HG02970 (cell line): ENCODE measurements at regions not wholly inside any gene's neighbourhood (a gene's known extent, or its start where the extent isn't known, plus 50 kb on each side); places are given as distances from the start of the nearest gene placed in this dataset.

ENCODE experiments used
- ATAC-seq: cut with Tn5 transposase; IDR thresholded peaks from one replicate; pipeline ENCODE4 v1.9.1; 2021; ENCODE audit warnings: mild to moderate bottlenecking, moderate library complexity, moderate number of reproducible peaks; ENCODE audit not compliant: unreplicated experiment, low FRiP score

DNA sequence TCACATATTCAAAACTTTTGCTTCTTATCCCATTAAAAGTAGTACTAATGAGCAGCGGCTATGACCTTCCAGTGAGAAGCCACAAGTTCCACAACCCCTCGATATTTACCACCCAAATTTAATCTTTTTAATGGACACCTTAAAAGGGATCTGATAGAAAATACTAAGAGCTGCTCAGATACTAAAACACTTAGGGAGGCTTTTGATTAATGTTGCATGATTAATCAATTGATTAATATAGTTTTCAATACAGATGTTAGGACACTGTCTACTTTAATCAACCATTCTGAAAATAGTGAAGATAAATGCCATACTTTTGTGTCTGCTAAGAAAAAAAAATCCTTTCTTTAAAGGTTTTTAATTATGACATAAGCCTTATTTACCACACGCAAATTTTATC, 1312.8 kb upstream of the ACVR2A start:
- no peak for ATAC-seq

DNA sequence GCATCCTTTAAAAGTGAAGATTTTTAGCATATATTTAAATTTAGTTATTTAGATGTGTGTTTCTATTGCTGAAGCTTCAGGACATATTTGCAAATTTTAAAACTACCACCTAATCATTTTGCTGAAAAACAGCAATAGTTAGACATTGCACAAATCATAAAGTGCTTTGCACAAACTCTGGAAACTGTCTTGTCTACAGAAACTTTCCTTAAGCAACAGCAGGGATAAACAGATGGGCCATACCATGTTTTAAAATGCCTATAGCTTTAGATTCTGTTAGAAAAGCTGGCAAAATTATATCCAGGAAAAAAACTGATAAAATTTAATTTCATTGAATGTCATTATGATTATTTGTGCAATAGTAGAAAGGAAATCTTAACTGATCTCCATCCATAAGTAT, 1313.9 kb upstream of the ACVR2A start:
- ATAC-seq: no peak

DNA sequence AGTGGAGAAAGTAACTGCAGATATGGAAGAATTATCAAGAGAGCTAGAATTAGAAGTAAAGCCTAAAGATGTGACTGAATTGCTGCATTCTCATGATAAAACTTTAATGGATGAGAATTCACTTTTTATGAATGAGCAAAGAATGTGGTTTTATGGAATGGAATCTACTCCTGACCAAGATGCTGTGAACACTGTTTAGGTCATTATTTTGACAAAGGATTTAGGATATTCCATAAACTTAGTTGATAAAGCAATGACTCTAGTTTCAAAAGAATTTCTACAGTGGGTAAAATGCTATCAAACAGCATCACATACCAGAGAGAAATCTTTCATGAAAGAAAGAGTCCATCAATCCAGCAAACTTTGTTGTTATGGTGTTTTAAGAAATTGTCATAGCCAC, 1317.7 kb upstream of the ACVR2A start:
- no peak for ATAC-seq

DNA sequence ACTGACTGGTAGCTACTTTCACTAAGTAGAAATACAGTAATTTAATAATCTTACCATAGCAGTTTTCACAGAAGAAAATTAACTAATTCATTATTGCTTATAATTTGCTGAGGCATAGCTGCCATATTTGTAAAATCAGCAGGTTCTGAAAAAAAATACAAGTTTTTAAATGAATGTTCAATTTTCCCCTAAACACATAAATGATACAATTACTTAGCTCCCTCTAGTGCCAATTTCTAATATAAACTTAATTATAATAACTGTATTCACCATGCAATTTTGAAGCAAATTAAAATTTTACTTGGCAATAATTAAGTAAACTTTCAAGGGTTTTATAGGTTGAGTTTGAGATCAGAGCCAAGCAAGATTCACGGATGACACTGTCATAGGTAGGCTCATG, 1321.6 kb upstream of the ACVR2A start:
- no peak for ATAC-seq

DNA sequence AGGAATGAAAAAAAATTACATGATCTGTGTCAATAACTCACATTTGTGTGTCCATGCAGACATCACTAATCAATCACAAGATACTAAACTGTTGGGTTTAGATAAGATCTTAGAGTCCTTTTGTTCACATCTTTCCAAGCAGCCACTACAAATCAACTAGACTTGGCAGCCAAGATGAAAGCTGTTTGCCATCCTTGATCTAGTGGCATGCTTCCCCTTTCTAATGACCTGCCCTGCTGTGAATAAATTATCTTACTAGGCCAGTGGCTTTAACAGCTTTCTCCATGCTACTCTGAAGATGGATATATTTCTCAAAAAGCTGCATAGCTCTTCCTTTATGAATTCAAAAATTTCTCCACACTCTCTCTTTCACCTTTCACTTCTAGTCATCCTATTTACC, 1338.0 kb upstream of the ACVR2A start:
- no peak for ATAC-seq

- no peak for ATAC-seq
These were observed 1341.5 kb upstream of the ACVR2A start for GRCh38 chr2:146503366-146503765.

GRCh38 chr2:146496248-146496647, 1348.6 kb upstream of the ACVR2A start:
- no peak for ATAC-seq

DNA sequence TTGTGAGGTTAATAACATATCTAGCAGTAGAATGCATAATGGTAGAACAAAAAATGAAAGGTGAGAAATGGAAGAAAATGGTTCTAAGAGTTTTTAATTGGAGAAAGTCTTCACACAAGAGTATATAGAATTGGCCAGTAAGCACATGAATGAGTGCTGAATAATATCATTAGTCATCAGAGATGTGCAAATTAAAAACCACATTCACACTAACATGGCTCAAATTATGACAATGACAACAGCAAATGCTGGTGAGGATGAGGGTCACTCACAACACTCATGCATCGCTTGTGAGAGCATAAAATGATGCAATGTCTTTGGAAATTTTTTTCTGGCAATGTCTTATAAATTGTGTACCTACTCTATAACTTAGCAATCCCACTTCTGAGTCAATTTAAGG, 1355.4 kb upstream of the ACVR2A start:
- no peak for ATAC-seq

GRCh38 chr2:146481629-146482028, 1363.2 kb upstream of the ACVR2A start:
- no peak for ATAC-seq

- no peak for ATAC-seq
These were observed 1367.4 kb upstream of the ACVR2A start for GRCh38 chr2:146477383-146477782.

GRCh38 chr2:146468578-146468977, 1376.3 kb upstream of the ACVR2A start:
- ATAC-seq: no peak

- ATAC-seq: no peak
These were observed 1377.4 kb upstream of the ACVR2A start for GRCh38 chr2:146467425-146467824.

- ATAC-seq: no peak
These were observed 1379.4 kb upstream of the ACVR2A start for GRCh38 chr2:146465460-146465859.

DNA sequence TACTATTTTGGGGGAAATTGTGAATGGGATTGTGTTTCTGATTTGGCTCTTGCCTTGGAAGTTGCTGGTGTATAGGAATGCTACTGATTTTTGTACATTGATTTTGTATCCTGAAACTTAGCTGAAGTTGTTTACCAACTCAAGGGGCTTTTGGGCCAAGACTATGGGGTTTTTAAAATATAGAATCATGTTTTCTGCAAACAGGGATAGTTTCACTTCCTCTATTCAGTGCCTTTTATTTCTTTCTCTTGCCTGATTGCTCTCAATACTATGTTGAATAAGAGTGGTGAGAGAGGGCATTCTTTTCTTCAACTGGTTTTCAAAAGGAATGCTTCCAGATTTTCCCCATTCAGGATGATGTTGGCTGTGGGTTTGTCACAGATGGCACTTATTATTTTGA, 1383.8 kb upstream of the ACVR2A start:
- no peak for ATAC-seq

DNA sequence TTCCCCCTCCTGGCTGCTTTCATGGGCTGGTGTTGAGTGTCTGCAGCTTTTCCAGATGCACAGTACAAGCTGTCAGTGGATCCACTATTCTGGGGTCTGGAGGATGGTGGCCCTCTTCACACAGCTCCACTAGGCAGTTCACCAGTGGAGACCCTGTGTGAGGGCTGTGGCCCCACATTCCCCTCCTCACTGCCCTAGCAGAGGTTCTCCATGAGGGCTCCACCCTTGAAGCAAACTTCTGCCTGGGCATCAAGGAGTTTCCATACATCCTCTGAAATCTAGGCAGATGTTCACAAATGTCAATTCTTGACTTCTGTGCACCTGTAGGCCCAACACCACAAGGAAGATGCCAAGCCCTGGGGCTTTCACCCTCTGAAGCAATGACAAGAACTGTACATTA, 1386.2 kb upstream of the ACVR2A start:
- no peak for ATAC-seq

- no peak for ATAC-seq
These were observed 1387.6 kb upstream of the ACVR2A start for GRCh38 chr2:146457221-146457620.

DNA sequence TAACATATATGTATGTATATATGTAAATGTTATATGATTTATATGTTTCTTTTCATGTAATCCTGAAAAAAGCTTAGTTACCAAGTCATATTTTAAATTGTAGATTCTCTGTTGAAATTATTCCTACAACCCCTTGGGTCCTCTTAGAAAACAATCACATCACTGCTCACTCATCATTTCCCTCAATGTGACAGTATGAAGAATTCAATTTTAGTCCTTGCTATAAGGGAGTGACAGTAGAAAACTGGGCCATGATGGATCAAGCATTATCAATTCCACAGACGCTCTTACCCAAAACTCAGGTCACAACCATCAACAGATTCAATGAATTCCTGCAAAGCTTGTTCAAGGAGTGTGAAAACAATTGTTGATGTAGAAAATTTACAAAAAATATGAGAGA, 1389.5 kb upstream of the ACVR2A start:
- no peak for ATAC-seq

GRCh38 chr2:146451972-146452371, 1392.9 kb upstream of the ACVR2A start:
- ATAC-seq: no peak

GRCh38 chr2:146450131-146450530, 1394.7 kb upstream of the ACVR2A start:
- ATAC-seq: no peak

GRCh38 chr2:146444987-146445386, 1399.8 kb upstream of the ACVR2A start:
- no peak for ATAC-seq

- no peak for ATAC-seq
These were observed 1400.7 kb upstream of the ACVR2A start for GRCh38 chr2:146444085-146444484.

DNA sequence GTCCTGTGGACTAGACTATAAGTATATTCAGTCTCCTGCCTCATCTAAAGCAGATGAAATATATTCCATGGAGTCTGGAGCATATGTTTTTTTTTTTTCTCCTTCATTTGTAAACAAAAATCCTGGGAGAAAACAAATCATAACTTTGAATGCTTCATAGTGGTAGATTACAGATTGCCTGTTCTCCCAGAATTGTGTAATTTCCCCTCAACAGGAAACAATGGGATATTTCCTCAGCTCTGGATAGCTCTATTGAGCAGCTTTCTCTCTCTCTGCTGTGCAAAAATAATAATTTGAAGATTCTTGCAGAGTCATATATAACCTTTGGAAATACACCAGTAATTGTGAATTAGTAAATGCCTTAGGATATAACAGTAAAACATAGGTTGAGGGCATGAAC, 1406.6 kb upstream of the ACVR2A start:
- ATAC-seq: no peak

- ATAC-seq: no peak
These were observed 1407.1 kb upstream of the ACVR2A start for GRCh38 chr2:146437712-146438111.
